ENCODE measurements at regions not wholly inside any gene's neighbourhood (a gene's known extent, or its start where the extent isn't known, plus 50 kb on each side); places are given as distances from the start of the nearest gene placed in this dataset.

GRCh38 chr15:25234831-25235230, 204.0 kb downstream of the UBE3A start:
- no peak overlapping the region for H2BK120ac ChIP-seq (replicated peaks; ENCODE audit: low read depth, low read length)
- ChIA-PET CTCF (ENCODE audit: partially characterized antibody) (no interaction called here), POLR2A (ENCODE audit: partially characterized antibody) (no interaction called here)
- H2BK15ac ChIP-seq (ENCODE audit: low read length): no peak overlapping the region
- H3K23me2 ChIP-seq (ENCODE audit: low read depth, low read length): no peaks in the 10 kb centered on the region
- H3K9ac ChIP-seq (replicated peaks in 1 of 4; ENCODE audit: extremely low read depth in 1 of 4, low read depth in 3 of 4, low read length in 3 of 4): no peak overlapping the region
- no peaks in the 10 kb centered on the region for H3K36me3 ChIP-seq (ENCODE audit: control insufficient read depth in 2 of 4, insufficient read depth in 4 of 4, low read length in 3 of 4)
- no peaks in the 10 kb centered on the region for H4K20me1 ChIP-seq (replicated peaks in 1 of 2; ENCODE audit: control insufficient read depth in 1 of 2, insufficient read depth in 2 of 2, low read length in 2 of 2)
- no peak overlapping the region for H2AFZ ChIP-seq (ENCODE audit: low read length)
- H3K79me2 ChIP-seq (ENCODE audit: control insufficient read depth in 1 of 2, insufficient read depth in 2 of 2, low read length in 2 of 2): no peaks in the 10 kb centered on the region
- H2AK5ac ChIP-seq (ENCODE audit: low read depth, low read length): no peak overlapping the region
- FAIRE-seq (no peak), DNase-seq (ENCODE audit: low read depth in 1 of 2, low spot score in 2 of 2) (no peak)
- H3K56ac ChIP-seq (replicated peaks; ENCODE audit: insufficient read length, low read depth, low read length): no peak overlapping the region
- H2BK12ac ChIP-seq (ENCODE audit: low read depth, low read length): no peak overlapping the region
- H3K18ac ChIP-seq (ENCODE audit: extremely low read depth, low read length): no peak overlapping the region
- no peak overlapping the region for H3K27ac ChIP-seq (ENCODE audit: low read depth, low read length)
- H3K4ac ChIP-seq (replicated peaks; ENCODE audit: insufficient read length, low read depth, low read length): no peak overlapping the region
- H3K9me3 ChIP-seq (ENCODE audit: insufficient read depth in 2 of 2, low read depth in 1 of 2, low read length in 1 of 2): peaks cover 79 to 100% of the 10 kb centered on the region in 2 experiments
- H4K91ac ChIP-seq (replicated peaks; ENCODE audit: insufficient read length, low read length): no peak overlapping the region
- H2BK20ac ChIP-seq (ENCODE audit: low read length): no peak overlapping the region
- no peak overlapping the region for H3K4me2 ChIP-seq (ENCODE audit: insufficient read depth in 1 of 2, low read depth in 2 of 2, low read length in 2 of 2)
- no peak overlapping the region for H4K8ac ChIP-seq (ENCODE audit: extremely low read depth, insufficient read depth, low read length)
- no peaks in the 10 kb centered on the region for H3K79me1 ChIP-seq (ENCODE audit: low read depth, low read length)
- no peak overlapping the region for H2BK5ac ChIP-seq (ENCODE audit: low read depth, low read length)
- no peak overlapping the region for H3K4me3 ChIP-seq (ENCODE audit: extremely low read depth in 1 of 4, insufficient read depth in 2 of 4, low read depth in 3 of 4, low read length in 4 of 4)
- no peaks in the 10 kb centered on the region for H3K27me3 ChIP-seq (replicated peaks in 1 of 4; ENCODE audit: control insufficient read depth in 3 of 4, extremely low read depth in 1 of 4, insufficient read depth in 3 of 4, low read length in 3 of 4)
- no peak overlapping the region for H3K23ac ChIP-seq (ENCODE audit: insufficient read length)
- no peak overlapping the region for H4K5ac ChIP-seq (ENCODE audit: insufficient read length, low read depth, low read length)
- no peaks in the 10 kb centered on the region for H3K4me1 ChIP-seq (replicated peaks in 1 of 4; ENCODE audit: control insufficient read depth in 3 of 4, insufficient read depth in 4 of 4, low read length in 3 of 4)
- no peak overlapping the region for H3K14ac ChIP-seq (ENCODE audit: insufficient read length)
- 87% methylated on average over 9 of the region's 9 CpGs; no CpG with 5 or more reads in 1 of the 2 experiments for WGBS, 2 experiments (ENCODE audit: extremely low coverage in 1 of 2, insufficient coverage in 1 of 2, insufficient read length in 1 of 2, insufficient replicate concordance in 2 of 2, low coverage in 1 of 2, low lambda C conversion rate in 2 of 2, missing lambda C conversion rate in 1 of 2)
- TF ChIP-seq SP4 (IDR thresholded peaks at IDR 0.05; ENCODE audit: low read length): no peak
- no peak for TF ChIP-seq JUND (IDR thresholded peaks at IDR 0.05; ENCODE audit: low read length)
- TF ChIP-seq USF2 (IDR thresholded peaks at IDR 0.05; ENCODE audit: low read length): no peak
- TF ChIP-seq POLR2AphosphoS5 (IDR thresholded peaks at IDR 0.05; ENCODE audit: low read depth, low read length): no peak
- no peak for TF ChIP-seq TEAD4 (IDR thresholded peaks at IDR 0.05; ENCODE audit: low read depth, low read length)
- TF ChIP-seq CTCF (IDR thresholded peaks at IDR 0.05; ENCODE audit: control extremely low read depth in 1 of 3, insufficient read depth in 1 of 3, low read depth in 1 of 3, low read length in 3 of 3): no peak
- TF ChIP-seq ATF2 (IDR thresholded peaks at IDR 0.05; ENCODE audit: low read length): no peak
- no peak for TF ChIP-seq ASH2L (IDR thresholded peaks at IDR 0.05; ENCODE audit: low read length)
- TF ChIP-seq EGR1 (IDR thresholded peaks at IDR 0.05; ENCODE audit: borderline replicate concordance, low read depth, low read length): no peak
- TF ChIP-seq POU5F1 (IDR thresholded peaks at IDR 0.05; ENCODE audit: low read depth, low read length): no peak
- TF ChIP-seq NRF1 (IDR thresholded peaks at IDR 0.05; ENCODE audit: low read depth, low read length): no peak
